ENCODE measurements at regions not wholly inside any gene's neighbourhood (a gene's known extent, or its start where the extent isn't known, plus 50 kb on each side); places are given as distances from the start of the nearest gene placed in this dataset.

DNA sequence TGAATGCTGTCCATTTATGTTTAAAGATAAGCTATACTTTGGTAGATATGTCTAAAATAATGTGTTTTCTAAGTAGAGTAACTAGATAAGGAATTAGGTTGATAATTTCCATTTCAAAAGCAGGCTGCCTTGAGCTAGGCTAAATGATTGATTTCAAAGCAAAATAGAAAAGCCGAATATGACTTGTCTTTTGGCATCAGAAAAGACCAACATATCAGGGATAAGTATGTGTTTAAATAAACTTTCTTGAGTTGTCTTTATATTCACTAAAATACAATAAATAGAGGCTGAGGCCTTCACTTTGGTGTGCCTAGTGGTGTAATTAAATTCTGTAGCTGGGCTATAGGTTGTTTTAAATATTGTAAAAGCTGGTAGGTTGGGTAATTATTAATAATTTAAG, 569.0 kb downstream of the TAF11L14 start:
- Histone ChIP-seq H3K9me3 (no peaks in the 10 kb centered on the region), H3K27ac (no peak overlapping the region), H3K4me1 (no peaks in the 10 kb centered on the region), H3K4me3 (no peak overlapping the region), H3K36me3 (no peaks in the 10 kb centered on the region), H3K27me3 (no peaks in the 10 kb centered on the region)
- DNase-seq (ENCODE audit: low spot score in 2 of 2): no peak
- intact Hi-C loops (cut with DNase I): no loop called here
- TF ChIP-seq, protein P1, sequence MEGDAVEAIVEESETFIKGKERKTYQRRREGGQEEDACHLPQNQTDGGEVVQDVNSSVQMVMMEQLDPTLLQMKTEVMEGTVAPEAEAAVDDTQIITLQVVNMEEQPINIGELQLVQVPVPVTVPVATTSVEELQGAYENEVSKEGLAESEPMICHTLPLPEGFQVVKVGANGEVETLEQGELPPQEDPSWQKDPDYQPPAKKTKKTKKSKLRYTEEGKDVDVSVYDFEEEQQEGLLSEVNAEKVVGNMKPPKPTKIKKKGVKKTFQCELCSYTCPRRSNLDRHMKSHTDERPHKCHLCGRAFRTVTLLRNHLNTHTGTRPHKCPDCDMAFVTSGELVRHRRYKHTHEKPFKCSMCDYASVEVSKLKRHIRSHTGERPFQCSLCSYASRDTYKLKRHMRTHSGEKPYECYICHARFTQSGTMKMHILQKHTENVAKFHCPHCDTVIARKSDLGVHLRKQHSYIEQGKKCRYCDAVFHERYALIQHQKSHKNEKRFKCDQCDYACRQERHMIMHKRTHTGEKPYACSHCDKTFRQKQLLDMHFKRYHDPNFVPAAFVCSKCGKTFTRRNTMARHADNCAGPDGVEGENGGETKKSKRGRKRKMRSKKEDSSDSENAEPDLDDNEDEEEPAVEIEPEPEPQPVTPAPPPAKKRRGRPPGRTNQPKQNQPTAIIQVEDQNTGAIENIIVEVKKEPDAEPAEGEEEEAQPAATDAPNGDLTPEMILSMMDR (IDR thresholded peaks at IDR 0.05): no peak

DNA sequence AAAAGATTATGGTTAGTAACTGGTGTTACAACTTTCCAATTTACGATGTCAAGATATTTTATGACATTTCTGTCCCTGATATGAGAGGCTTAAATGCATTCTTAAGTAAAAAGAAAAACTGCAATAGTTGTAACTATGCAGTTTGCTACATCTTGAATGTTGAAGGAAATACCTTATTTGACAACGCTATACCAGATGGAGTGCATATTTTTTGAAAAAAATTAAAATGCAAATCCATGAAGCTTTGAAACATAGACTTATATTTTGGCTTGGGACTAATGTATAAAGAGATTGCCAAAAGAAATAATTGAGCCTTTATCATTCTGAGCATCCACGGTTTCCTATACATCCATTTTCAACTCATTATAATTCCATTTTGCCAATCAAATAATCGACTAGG, 579.4 kb downstream of the TAF11L14 start:
- intact Hi-C loops (cut with DNase I): no loop called here
- Histone ChIP-seq H3K4me3 (no peak overlapping the region), H3K9me3 (no peaks in the 10 kb centered on the region), H3K27me3 (no peaks in the 10 kb centered on the region), H3K4me1 (no peaks in the 10 kb centered on the region), H3K36me3 (no peaks in the 10 kb centered on the region), H3K27ac (no peak overlapping the region)
- TF ChIP-seq, protein P1 (IDR thresholded peaks at IDR 0.05): no peak
- DNase-seq (ENCODE audit: low spot score in 2 of 2): no peak

DNA sequence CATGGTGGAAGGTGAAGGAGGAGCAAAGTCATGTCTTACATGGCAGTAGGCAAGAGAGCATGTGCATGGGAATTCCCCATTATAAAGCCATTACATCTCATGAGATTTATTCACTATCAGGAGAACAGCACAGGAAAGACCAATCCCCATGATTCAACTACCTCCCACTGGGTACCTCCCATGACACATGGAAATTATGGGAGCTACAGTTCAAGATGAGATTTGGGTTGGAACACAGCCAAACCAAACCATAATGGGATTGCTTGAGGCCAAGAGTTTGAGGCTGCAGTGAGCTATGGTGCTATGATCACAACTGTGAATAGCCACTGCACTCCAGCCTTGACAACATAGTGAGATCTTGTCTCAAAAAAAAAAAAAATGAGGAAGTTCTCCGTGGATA, 581.8 kb downstream of the TAF11L14 start:
- DNase-seq (ENCODE audit: low spot score in 2 of 2): no peak

DNA sequence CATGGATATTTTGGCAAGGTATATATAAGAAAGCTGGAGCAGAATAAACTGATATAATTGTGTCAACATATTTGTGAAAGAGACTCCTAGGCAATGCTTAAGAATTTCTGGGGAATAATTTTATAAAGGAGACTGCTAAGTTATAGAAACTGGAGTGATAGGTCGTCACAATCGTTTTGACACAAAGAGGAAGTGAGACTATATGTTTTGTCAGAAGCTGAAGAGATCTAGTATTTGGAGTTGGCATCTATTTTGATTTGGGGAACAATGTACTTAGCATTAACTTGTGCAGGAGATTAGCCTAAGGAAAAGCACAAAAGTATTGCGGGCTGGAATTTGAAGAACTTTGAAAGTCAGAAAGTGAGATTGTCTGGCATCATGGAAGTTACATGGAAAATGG, 582.5 kb downstream of the TAF11L14 start:
- Histone ChIP-seq H3K4me1 (no peaks in the 10 kb centered on the region), H3K4me3 (no peak overlapping the region), H3K27ac (no peak overlapping the region), H3K36me3 (no peaks in the 10 kb centered on the region), H3K9me3 (no peaks in the 10 kb centered on the region), H3K27me3 (no peaks in the 10 kb centered on the region)
- no peak for DNase-seq (ENCODE audit: low spot score in 2 of 2)
- TF ChIP-seq, protein P1 (IDR thresholded peaks at IDR 0.05): no peak
- intact Hi-C loops (cut with DNase I): no loop called here

More for the DNA sequence above, 581.8 kb downstream of the TAF11L14 start:
- Histone ChIP-seq H3K4me3 (no peak overlapping the region), H3K27me3 (no peaks in the 10 kb centered on the region), H3K27ac (no peak overlapping the region), H3K9me3 (no peaks in the 10 kb centered on the region), H3K36me3 (no peaks in the 10 kb centered on the region), H3K4me1 (no peaks in the 10 kb centered on the region)
- TF ChIP-seq, protein P1 (IDR thresholded peaks at IDR 0.05): no peak
- intact Hi-C loops (cut with DNase I): no loop called here

DNA sequence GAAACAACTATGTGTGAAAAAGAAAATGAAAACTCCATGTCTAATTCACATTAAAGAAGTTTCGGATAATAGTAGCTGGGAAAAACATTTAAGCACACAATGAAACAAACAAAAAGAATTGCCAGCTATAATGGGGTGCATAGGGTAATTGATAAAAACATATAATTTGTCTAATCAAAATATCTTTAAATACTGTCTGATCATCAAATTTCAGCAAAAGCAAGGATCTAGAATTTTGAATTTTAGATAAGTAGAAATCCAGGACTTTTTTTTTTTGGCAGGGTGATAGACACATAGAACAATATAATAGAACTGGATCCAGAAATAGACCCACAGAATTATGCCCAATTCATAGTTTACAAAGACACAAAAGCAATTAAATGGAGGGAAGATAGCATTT, 585.0 kb downstream of the TAF11L14 start:
- H3K36me3 ChIP-seq: no peaks in the 10 kb centered on the region
- H3K27ac ChIP-seq: no peak overlapping the region
- H3K4me3 ChIP-seq: no peak overlapping the region
- TF ChIP-seq, protein P1 (IDR thresholded peaks at IDR 0.05): no peak
- H3K27me3 ChIP-seq: no peaks in the 10 kb centered on the region
- H3K4me1 ChIP-seq: no peaks in the 10 kb centered on the region
- intact Hi-C loops (cut with DNase I): no loop called here
- DNase-seq (ENCODE audit: low spot score in 2 of 2): no peak
- H3K9me3 ChIP-seq: no peaks in the 10 kb centered on the region

DNA sequence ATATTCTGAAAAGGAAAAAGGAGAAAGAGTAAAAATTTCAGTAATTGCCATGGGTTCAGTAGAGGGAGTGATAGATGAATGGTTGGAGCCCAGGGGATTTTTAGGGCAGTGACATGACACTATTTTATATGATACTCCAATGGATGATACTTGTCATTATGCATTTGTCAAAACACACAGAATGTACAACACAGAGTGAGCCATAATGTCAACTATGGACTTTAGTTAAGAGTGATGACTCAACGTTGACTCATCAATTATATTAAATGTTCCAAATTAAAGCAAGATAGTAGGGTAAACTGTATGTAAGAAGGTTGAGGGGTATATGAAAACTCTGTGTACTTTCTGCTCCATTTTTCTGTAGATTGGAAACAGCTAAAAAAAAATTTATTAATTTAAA, 586.4 kb downstream of the TAF11L14 start:
- H3K4me3 ChIP-seq: no peak overlapping the region
- no peak for DNase-seq (ENCODE audit: low spot score in 2 of 2)
- no peaks in the 10 kb centered on the region for H3K36me3 ChIP-seq
- intact Hi-C loops (cut with DNase I): no loop called here
- H3K27me3 ChIP-seq: no peaks in the 10 kb centered on the region
- no peaks in the 10 kb centered on the region for H3K4me1 ChIP-seq
- H3K27ac ChIP-seq: no peak overlapping the region
- H3K9me3 ChIP-seq: no peaks in the 10 kb centered on the region
- TF ChIP-seq, protein P1 (IDR thresholded peaks at IDR 0.05): no peak
